GM12878 (cell line): ENCODE measurements at regions not wholly inside any gene's neighbourhood (a gene's known extent, or its start where the extent isn't known, plus 50 kb on each side); places are given as distances from the start of the nearest gene placed in this dataset.

Experiments
- MEF2A ChIP-seq: IDR thresholded peaks from 2 replicates; pipeline ENCODE4 v1.6.1; 2011; ENCODE audit warnings: low read depth, mild to moderate bottlenecking, low read length, moderate library complexity; ENCODE audit not compliant: insufficient read depth
- NBN ChIP-seq: fragments of 450-650 bp; IDR thresholded peaks from 2 replicates; pipeline ENCODE4 v1.6.1; 2016
- POLR2A ChIP-seq: IDR thresholded peaks from 2 replicates; pipeline ENCODE4 v1.6.1; 2011; ENCODE audit warnings: low read depth, mild to moderate bottlenecking, low read length
- POLR2AphosphoS5 ChIP-seq: IDR thresholded peaks from 2 replicates; pipeline ENCODE4 v1.6.1; 2011; ENCODE audit warnings: mild to moderate bottlenecking, low read length, inconsistent platforms
- TCF12 ChIP-seq: IDR thresholded peaks from 2 replicates; pipeline ENCODE4 v1.6.1; 2011; ENCODE audit warnings: low read depth, mild to moderate bottlenecking, low read length
- TF ChIP-seq, protein P1 (sequence below): IDR thresholded peaks from 2 replicates; pipeline ENCODE4 v1.6.1; 2012; ENCODE audit warnings: low read depth, low read length, improper control_type of control experiment

DNA sequence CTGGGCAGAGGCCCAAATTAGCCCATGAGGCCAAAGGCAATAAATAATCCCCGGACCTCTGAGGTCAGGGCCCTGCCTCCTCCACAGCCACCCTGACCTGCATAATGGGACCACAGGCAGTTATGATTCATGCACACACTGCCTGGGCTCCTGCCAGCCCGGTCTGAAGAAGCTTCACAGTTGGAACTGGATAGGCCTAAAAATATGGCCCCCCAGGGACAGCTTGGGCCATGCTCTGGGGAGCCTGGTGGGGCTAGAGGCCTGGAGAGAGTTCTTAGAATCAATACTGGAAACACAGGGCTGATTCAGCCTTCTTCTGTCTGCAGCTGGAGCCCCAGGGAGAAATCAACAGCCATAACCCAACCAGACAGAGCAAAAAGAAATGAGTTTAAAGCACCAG is 112.8 kb upstream of the CADM1 start:
- no peak for TF ChIP-seq POLR2A
- no peak for TF ChIP-seq POLR2AphosphoS5
- no peak for TF ChIP-seq MEF2A
- TF ChIP-seq, protein P1, sequence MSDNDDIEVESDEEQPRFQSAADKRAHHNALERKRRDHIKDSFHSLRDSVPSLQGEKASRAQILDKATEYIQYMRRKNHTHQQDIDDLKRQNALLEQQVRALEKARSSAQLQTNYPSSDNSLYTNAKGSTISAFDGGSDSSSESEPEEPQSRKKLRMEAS: no peak
- TF ChIP-seq NBN: no peak
- TF ChIP-seq TCF12: no peak
